DND-41 (cell line): ENCODE measurements at regions not wholly inside any gene's neighbourhood (a gene's known extent, or its start where the extent isn't known, plus 50 kb on each side); places are given as distances from the start of the nearest gene placed in this dataset.

Experiments used
- ATAC-seq: fragments of 200-7000 bp; cut with Tn5 transposase; 3 replicates; pipeline ENCODE4 v1.9.1; 2021; ENCODE audit warnings: low read depth; ENCODE audit not compliant: insufficient read depth
- DNase-seq: peaks from one replicate; pipeline ENCODE4 v3.0.0-alpha.2; 2020
- H2AFZ ChIP-seq: 2 replicates; pipeline ENCODE4 v1.6.0; 2012; ENCODE audit warnings: low read depth, low read length
- H3K27ac ChIP-seq: 2 replicates; pipeline ENCODE4 v1.5.1; 2012; ENCODE audit warnings: low read length, inconsistent platforms
- H3K27me3 ChIP-seq: fragments of 200-600 bp; sonication (generic); 2 replicates; pipeline ENCODE4 v1.6.0; 2012; ENCODE audit warnings: low read length, mild to moderate bottlenecking, inconsistent platforms; ENCODE audit not compliant: insufficient read depth, poor library complexity
- H3K36me3 ChIP-seq: 2 replicates; pipeline ENCODE4 v1.5.1; 2012; ENCODE audit warnings: low read length, inconsistent platforms; ENCODE audit not compliant: insufficient read depth
- H3K4me1 ChIP-seq: 2 replicates; pipeline ENCODE4 v1.5.1; 2012; ENCODE audit warnings: mild to moderate bottlenecking, low read length; ENCODE audit not compliant: insufficient read depth
- H3K4me2 ChIP-seq: 2 replicates; pipeline ENCODE4 v1.6.0; 2012; ENCODE audit warnings: mild to moderate bottlenecking, moderate library complexity, low read length, inconsistent platforms; ENCODE audit not compliant: insufficient read depth
- H3K4me3 ChIP-seq, 2 experiments: fragments of 200-600 bp in 1 of 2; shearing (Covaris generic) in 1 of 2; 2 replicates each; pipeline ENCODE4 v1.5.1; 2012 to 2016; ENCODE audit warnings: inconsistent platforms in 2 of 2, low read length in 2 of 2, mild to moderate bottlenecking in 2 of 2, low read depth in 1 of 2, moderate library complexity in 1 of 2
- H3K79me2 ChIP-seq: 2 replicates; pipeline ENCODE4 v1.6.0; 2012; ENCODE audit warnings: low read length, inconsistent platforms; ENCODE audit not compliant: insufficient read depth
- H3K9ac ChIP-seq: 2 replicates; pipeline ENCODE4 v1.6.0; 2012; ENCODE audit warnings: low read depth, mild to moderate bottlenecking, inconsistent platforms, low read length, moderate library complexity
- H3K9me3 ChIP-seq: 2 replicates; pipeline ENCODE4 v1.5.1; 2012; ENCODE audit warnings: low read length, moderate library complexity, mild to moderate bottlenecking, inconsistent platforms; ENCODE audit not compliant: insufficient read depth, severe bottlenecking
- H4K20me1 ChIP-seq: 2 replicates; pipeline ENCODE4 v1.6.0; 2012; ENCODE audit warnings: low read length; ENCODE audit not compliant: insufficient read depth
- EZH2 ChIP-seq: IDR thresholded peaks from 3 replicates; pipeline ENCODE4 v1.6.1; 2012; ENCODE audit warnings: borderline replicate concordance, low read depth, mild to moderate bottlenecking, moderate library complexity, low read length, inconsistent platforms; ENCODE audit not compliant: severe bottlenecking
- TF ChIP-seq, protein P1 (sequence below): IDR thresholded peaks from 2 replicates; pipeline ENCODE4 v1.5.1; 2012; ENCODE audit warnings: borderline replicate concordance, low read length, moderate library complexity, mild to moderate bottlenecking; ENCODE audit not compliant: poor library complexity, severe bottlenecking; ENCODE audit errors: extremely low read depth

DNA sequence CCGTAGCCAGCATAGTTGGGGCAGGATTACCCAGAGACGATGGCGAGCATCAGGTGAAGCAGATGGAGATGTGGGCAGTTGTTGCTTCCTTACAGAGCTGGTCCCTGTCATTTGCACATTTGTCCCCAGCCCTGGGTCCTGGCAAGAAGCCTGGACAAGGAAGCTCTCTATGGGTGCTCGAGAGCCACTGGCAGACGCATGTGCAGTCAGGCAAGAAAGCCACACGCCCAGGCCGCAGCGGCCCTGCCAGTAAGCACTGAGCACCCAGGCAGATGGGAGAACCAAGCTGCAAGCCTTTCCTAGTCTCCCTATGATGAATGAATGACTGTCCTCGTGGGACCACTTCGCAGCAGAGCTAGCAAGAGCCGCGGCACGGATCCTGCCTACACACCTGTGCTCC lies 182.8 kb downstream of the FOXO1 start:
- H3K4me3 ChIP-seq, result no peak overlapping the region
- no peak overlapping the region for H3K4me2 ChIP-seq
- H3K27ac ChIP-seq, result no peak overlapping the region
- peaks cover 12% of the 10 kb centered on the region for H3K27me3 ChIP-seq
- TF ChIP-seq, protein P1, sequence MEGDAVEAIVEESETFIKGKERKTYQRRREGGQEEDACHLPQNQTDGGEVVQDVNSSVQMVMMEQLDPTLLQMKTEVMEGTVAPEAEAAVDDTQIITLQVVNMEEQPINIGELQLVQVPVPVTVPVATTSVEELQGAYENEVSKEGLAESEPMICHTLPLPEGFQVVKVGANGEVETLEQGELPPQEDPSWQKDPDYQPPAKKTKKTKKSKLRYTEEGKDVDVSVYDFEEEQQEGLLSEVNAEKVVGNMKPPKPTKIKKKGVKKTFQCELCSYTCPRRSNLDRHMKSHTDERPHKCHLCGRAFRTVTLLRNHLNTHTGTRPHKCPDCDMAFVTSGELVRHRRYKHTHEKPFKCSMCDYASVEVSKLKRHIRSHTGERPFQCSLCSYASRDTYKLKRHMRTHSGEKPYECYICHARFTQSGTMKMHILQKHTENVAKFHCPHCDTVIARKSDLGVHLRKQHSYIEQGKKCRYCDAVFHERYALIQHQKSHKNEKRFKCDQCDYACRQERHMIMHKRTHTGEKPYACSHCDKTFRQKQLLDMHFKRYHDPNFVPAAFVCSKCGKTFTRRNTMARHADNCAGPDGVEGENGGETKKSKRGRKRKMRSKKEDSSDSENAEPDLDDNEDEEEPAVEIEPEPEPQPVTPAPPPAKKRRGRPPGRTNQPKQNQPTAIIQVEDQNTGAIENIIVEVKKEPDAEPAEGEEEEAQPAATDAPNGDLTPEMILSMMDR, result no peak
- no peak for TF ChIP-seq EZH2
- no peak for ATAC-seq
- no peaks in the 10 kb centered on the region for H3K79me2 ChIP-seq
- no peaks in the 10 kb centered on the region for H3K4me1 ChIP-seq
- no peak overlapping the region for H3K9ac ChIP-seq
- DNase-seq, result no peak
- H3K9me3 ChIP-seq, result no peaks in the 10 kb centered on the region
- H3K36me3 ChIP-seq, result no peaks in the 10 kb centered on the region
- no peaks in the 10 kb centered on the region for H4K20me1 ChIP-seq
- H2AFZ ChIP-seq, result no peak overlapping the region

DNA sequence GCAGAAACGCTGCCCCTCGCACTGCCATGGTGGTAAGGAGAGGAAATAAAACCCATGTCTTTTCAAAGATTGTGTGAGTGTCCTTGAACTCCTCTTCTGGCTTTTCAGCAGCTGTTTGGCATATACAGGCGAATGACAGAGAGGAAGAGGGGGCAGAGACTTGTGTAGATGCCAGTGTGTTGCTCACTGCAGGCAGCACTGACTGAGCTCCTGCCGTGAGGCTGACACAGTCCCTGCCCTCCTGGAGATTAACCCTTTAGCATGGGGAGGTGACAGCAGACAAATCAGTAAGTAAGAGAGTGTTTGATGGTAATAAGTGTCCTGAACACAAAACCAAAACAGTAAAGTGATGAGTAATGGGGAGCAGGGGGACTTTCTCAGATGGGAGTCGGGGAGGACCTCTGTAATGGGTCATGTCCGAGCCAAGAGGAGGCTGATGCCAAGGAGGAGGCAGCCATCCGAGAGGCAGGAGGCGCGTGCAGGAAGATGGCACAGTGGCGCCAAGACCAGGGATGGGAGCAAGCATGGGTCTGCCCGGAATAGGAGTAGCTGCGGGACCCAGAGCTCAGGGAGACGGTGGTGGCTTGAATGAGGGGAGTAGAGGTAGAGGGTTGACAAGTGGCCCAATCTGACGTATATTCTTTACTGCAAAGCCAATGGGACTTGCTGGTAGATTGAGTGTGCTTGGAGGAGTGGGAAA lies 182.2 kb downstream of the FOXO1 start:
- Histone ChIP-seq H4K20me1 (no peaks in the 10 kb centered on the region), H2AFZ (no peak overlapping the region), H3K4me1 (no peaks in the 10 kb centered on the region), H3K9me3 (no peaks in the 10 kb centered on the region), H3K27ac (no peak overlapping the region), H3K4me2 (no peak overlapping the region), H3K79me2 (no peaks in the 10 kb centered on the region), H3K4me3 (no peak overlapping the region), H3K9ac (no peak overlapping the region), H3K36me3 (no peaks in the 10 kb centered on the region), H3K27me3 (peaks cover 9% of the 10 kb centered on the region)
- DNase-seq (no peak), ATAC-seq (no peak)
- TF ChIP-seq, protein P1, result no peak
- TF ChIP-seq EZH2, result no peak

DNA sequence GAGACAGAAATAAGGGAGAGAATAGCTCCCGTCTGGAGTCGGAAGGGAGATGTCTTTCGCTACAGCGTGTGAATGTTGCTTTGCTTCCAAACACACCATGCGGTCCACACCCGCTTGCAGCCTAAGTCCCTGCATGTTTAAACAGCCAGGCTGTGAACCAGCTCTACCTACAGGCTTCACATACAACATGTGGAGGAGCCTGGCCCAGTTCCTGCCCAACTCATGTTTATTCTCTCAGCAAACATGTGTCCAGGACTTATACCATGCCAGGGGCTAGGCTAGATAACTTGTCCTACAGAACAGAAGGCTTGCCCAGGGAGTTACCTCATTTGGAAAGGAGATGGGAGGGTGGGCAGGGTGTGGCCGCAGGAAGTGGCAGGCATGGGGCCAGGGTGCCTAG lies 181.5 kb downstream of the FOXO1 start:
- ATAC-seq (no peak), DNase-seq (no peak)
- H2AFZ ChIP-seq, result no peak overlapping the region
- no peaks in the 10 kb centered on the region for H3K4me1 ChIP-seq
- no peaks in the 10 kb centered on the region for H3K36me3 ChIP-seq
- H3K79me2 ChIP-seq, result no peaks in the 10 kb centered on the region
- no peak overlapping the region for H3K9ac ChIP-seq
- H3K27ac ChIP-seq, result no peak overlapping the region
- H3K4me3 ChIP-seq, result no peak overlapping the region
- H3K9me3 ChIP-seq, result no peaks in the 10 kb centered on the region
- no peak overlapping the region for H3K4me2 ChIP-seq
- no peaks in the 10 kb centered on the region for H4K20me1 ChIP-seq
- peaks cover 9% of the 10 kb centered on the region for H3K27me3 ChIP-seq
- TF ChIP-seq, protein P1, result no peak
- no peak for TF ChIP-seq EZH2
